Prostate gland (tissue), 2 donors: ENCODE measurements at regions not wholly inside any gene's neighbourhood (a gene's known extent, or its start where the extent isn't known, plus 50 kb on each side); places are given as distances from the start of the nearest gene placed in this dataset.

ENCODE experiments used
- DNase-seq: peaks from one replicate; pipeline ENCODE4 v3.0.0-alpha.2; 2019; ENCODE audit warnings: low spot score
- H3K27ac ChIP-seq, 2 donors: fragments of 200-600 bp; sonication (generic); 2 replicates each; pipeline ENCODE4 v1.5.1; 2017 to 2019
- H3K27me3 ChIP-seq: fragments of 200-600 bp; sonication (generic); replicated peaks from 2 replicates; pipeline ENCODE4 v1.5.1; 2019; ENCODE audit not compliant: insufficient read depth
- H3K36me3 ChIP-seq, 2 donors: fragments of 200-600 bp; sonication (generic); 1 replicate in 1 of 2; 2 replicates in 1 of 2; pipeline versions ENCODE4 v1.5.1 to v1.8.1; 2017 to 2019
- H3K4me1 ChIP-seq: fragments of 200-600 bp; sonication (generic); replicated peaks from 2 replicates; pipeline ENCODE4 v1.5.1; 2019
- H3K4me3 ChIP-seq, 2 donors: fragments of 200-600 bp; sonication (generic); 2 replicates each; pipeline ENCODE4 v1.5.1; 2017 to 2019
- H3K9me3 ChIP-seq: fragments of 200-600 bp; sonication (generic); 2 replicates; pipeline ENCODE4 v1.5.1; 2017
- POLR2A ChIP-seq: fragments of 450-650 bp; IDR thresholded peaks from one replicate; pipeline ENCODE4 v1.6.1; 2016; ENCODE audit warnings: antibody characterized with exemption, mild to moderate bottlenecking
- POLR2AphosphoS5 ChIP-seq: sonication (generic); formaldehyde crosslinking; IDR thresholded peaks from one replicate; pipeline ENCODE4 v1.6.1; 2017; ENCODE audit warnings: antibody characterized with exemption
- WGBS: methylation state at CpG from one replicate; pipeline ENCODE4 v1.1.5; 2018; 5-methylcytosine and 5-hydroxymethylcytosine counted together
- intact Hi-C: fragments of 100-400 bp; cut with DNase I; formaldehyde crosslinking; loops from one replicate; pipeline ENCODE4 v1.14.2; 2022
- TF ChIP-seq, protein P1 (sequence below), 4 experiments: fragments of 200-600 bp in 2 of 4; fragments of 450-650 bp in 2 of 4; sonication (generic) in 2 of 4; IDR thresholded peaks; 1 replicate in 3 of 4; 2 replicates in 1 of 4; pipeline ENCODE4 v1.5.1; 2016 to 2019; ENCODE audit warnings: antibody characterized with exemption in 4 of 4, mild to moderate bottlenecking in 2 of 4, moderate library complexity in 2 of 4

DNA sequence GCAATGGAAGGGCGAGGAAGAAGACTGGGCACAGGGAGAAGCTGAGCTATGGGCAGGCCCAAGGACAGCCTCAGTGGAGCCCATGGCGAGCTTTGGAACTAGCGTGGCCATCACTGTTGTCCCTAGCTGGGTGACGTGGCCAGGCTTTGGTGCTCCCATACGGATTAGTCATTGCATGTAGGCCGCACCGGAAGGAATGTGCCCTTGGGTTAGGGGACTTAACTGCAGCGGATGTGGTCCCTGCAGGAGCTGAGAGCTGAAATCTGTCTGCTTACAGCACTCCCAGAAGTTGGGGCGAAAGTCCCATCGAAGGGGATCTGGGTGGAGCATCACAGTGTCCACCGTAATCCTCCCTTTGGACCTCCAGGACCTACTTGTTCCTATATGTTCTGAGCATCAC, 133.7 kb downstream of the PAPOLA start:
- Histone ChIP-seq H3K36me3 (no peaks in the 10 kb centered on the region), H3K27me3 (no peaks in the 10 kb centered on the region), H3K4me3 (no peak overlapping the region), H3K9me3 (no peaks in the 10 kb centered on the region), H3K27ac (no peak overlapping the region), H3K4me1 (no peaks in the 10 kb centered on the region)
- WGBS: 86% methylated on average over 10 of the region's 11 CpGs
- TF ChIP-seq, protein P1, sequence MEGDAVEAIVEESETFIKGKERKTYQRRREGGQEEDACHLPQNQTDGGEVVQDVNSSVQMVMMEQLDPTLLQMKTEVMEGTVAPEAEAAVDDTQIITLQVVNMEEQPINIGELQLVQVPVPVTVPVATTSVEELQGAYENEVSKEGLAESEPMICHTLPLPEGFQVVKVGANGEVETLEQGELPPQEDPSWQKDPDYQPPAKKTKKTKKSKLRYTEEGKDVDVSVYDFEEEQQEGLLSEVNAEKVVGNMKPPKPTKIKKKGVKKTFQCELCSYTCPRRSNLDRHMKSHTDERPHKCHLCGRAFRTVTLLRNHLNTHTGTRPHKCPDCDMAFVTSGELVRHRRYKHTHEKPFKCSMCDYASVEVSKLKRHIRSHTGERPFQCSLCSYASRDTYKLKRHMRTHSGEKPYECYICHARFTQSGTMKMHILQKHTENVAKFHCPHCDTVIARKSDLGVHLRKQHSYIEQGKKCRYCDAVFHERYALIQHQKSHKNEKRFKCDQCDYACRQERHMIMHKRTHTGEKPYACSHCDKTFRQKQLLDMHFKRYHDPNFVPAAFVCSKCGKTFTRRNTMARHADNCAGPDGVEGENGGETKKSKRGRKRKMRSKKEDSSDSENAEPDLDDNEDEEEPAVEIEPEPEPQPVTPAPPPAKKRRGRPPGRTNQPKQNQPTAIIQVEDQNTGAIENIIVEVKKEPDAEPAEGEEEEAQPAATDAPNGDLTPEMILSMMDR (IDR thresholded peaks at IDR 0.05): no peak
- TF ChIP-seq POLR2AphosphoS5 (no peak), POLR2A (no peak)
- intact Hi-C loops: no loop called here
- no peak for DNase-seq

DNA sequence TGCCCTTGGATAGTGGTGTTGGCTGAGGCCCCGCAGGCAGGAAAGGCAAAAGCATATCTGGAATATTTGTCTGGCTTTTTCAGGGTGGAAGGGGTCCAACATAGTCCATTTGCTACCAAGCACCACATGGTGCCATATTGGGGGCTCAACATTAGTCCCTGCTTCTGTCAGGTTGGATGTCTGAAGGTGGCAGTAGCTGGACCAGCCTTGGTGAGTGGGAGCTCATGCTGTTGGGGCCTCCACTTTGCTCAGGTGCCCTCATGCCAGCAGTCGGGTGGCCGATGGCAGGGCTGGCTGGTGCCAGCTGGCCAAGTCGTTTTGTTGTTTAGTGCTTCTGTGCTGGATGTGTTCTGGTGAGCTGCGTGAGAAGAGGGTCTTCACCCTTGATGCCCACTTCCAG, 135.3 kb downstream of the PAPOLA start:
- intact Hi-C loops: no loop called here
- Histone ChIP-seq H3K36me3 (no peaks in the 10 kb centered on the region), H3K4me1 (no peaks in the 10 kb centered on the region), H3K4me3 (no peak overlapping the region), H3K27ac (no peak overlapping the region), H3K9me3 (no peaks in the 10 kb centered on the region), H3K27me3 (no peaks in the 10 kb centered on the region)
- WGBS: 93% methylated on average over 5 of the region's 5 CpGs
- DNase-seq: no peak
- no peak for TF ChIP-seq POLR2A
- TF ChIP-seq, protein P1 (IDR thresholded peaks at IDR 0.05): no peak
- TF ChIP-seq POLR2AphosphoS5: no peak

DNA sequence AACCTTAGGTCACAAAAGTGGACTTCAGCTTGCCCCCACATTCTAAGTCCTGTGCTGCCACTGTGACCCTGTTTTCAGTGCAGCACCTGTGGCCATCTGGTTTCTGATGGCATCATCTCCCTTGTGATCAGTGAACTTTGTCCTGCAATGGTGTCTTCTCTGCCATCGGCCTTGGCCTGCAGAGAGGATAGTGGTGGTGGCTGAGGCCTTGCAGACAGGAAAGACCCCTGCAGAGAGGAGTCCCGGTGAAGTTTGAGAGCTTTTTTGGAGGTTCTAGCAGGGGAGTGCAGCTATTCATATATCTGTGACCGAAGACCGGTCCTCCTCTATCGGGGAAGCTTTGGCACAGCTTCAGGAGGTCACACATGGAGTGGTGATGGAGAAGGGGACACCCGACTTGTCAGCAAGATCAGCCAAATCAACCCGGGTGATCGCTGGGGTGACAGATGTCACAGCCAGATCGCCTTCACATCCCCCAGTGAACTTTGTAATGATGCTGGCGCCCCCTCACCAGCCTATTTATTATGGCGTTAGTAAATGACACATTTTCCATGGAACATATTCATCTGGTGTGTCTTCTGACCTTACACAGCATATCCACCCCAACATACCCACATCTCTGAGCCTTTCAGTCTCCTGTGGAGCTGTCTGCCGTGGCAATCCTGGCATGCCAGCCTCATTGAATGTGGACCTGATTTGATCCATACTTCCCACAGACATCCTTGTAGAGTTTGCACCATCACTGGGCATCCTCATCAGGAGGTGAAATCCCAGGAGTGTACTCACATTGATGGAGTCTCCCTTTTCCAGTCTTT, 136.1 kb downstream of the PAPOLA start:
- no peak for TF ChIP-seq POLR2AphosphoS5
- TF ChIP-seq POLR2A: no peak
- TF ChIP-seq, protein P1 (IDR thresholded peaks at IDR 0.05): no peak
- no peaks in the 10 kb centered on the region for H3K36me3 ChIP-seq
- H3K4me3 ChIP-seq: no peak overlapping the region
- 83% methylated on average over 11 of the region's 12 CpGs for WGBS
- DNase-seq: no peak
- H3K9me3 ChIP-seq: no peaks in the 10 kb centered on the region
- no peaks in the 10 kb centered on the region for H3K27me3 ChIP-seq
- no peaks in the 10 kb centered on the region for H3K4me1 ChIP-seq
- no peak overlapping the region for H3K27ac ChIP-seq
- intact Hi-C loops: no loop called here

DNA sequence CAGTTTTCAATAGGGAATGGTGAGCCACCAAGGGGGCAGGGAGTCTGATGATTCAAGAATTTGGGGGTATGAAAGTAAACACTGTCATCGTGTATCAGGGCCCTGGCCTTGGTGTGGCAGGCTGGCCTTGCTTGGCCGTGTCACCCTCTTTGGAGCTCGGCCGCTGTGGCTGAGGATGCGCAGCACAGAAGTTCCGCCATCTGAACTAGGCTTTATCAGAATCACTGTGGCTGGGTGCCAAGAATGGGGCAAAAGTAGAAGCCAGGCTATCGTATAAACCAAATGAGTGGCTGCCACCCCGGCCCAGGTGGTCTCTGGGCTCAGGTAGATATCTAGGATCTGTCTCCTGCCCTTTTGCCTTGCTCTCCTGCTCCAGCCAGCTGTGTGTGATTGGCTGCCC, 137.4 kb downstream of the PAPOLA start:
- Histone ChIP-seq H3K4me1 (no peaks in the 10 kb centered on the region), H3K4me3 (no peak overlapping the region), H3K36me3 (no peaks in the 10 kb centered on the region), H3K27me3 (no peaks in the 10 kb centered on the region), H3K27ac (no peak overlapping the region), H3K9me3 (no peaks in the 10 kb centered on the region)
- 91% methylated on average over 8 of the region's 8 CpGs for WGBS
- intact Hi-C loops: no loop called here
- TF ChIP-seq POLR2A (no peak), POLR2AphosphoS5 (no peak)
- TF ChIP-seq, protein P1 (IDR thresholded peaks at IDR 0.05): no peak
- DNase-seq: no peak
